Gastroesophageal sphincter (tissue), 3 donors: ENCODE measurements at regions not wholly inside any gene's neighbourhood (a gene's known extent, or its start where the extent isn't known, plus 50 kb on each side); places are given as distances from the start of the nearest gene placed in this dataset.

ENCODE experiments used
- CTCF ChIP-seq, 4 experiments: fragments of 200-600 bp in 2 of 4; fragments of 450-650 bp in 2 of 4; sonication (generic) in 1 of 4; IDR thresholded peaks; one replicate each; pipeline ENCODE4 v1.5.1; 2017 to 2019; ENCODE audit warnings: antibody characterized with exemption in 4 of 4, mild to moderate bottlenecking in 2 of 4, moderate library complexity in 2 of 4
- EP300 ChIP-seq: sonication (generic); formaldehyde crosslinking; IDR thresholded peaks from one replicate; pipeline ENCODE4 v1.6.1; 2017; ENCODE audit warnings: antibody characterized with exemption, mild to moderate bottlenecking
- POLR2A ChIP-seq, 2 donors: fragments of 450-650 bp; IDR thresholded peaks; one replicate each; pipeline ENCODE4 v1.6.1; 2017; ENCODE audit warnings: antibody characterized with exemption in 2 of 2, mild to moderate bottlenecking in 2 of 2, moderate library complexity in 1 of 2
- POLR2AphosphoS5 ChIP-seq: sonication (generic); formaldehyde crosslinking; IDR thresholded peaks from one replicate; pipeline ENCODE4 v1.6.1; 2017; ENCODE audit warnings: antibody characterized with exemption

- TF ChIP-seq CTCF (IDR thresholded peaks at IDR 0.05), result no peak
- TF ChIP-seq POLR2A (IDR thresholded peaks at IDR 0.05), result no peak
- no peak for TF ChIP-seq EP300
- no peak for TF ChIP-seq POLR2AphosphoS5
Measured at GRCh38 chr1:36656271-36656670, 173.6 kb upstream of the CSF3R start.
